ENCODE measurements at regions not wholly inside any gene's neighbourhood (a gene's known extent, or its start where the extent isn't known, plus 50 kb on each side); places are given as distances from the start of the nearest gene placed in this dataset.
A peak's percentile ranks its signal among the peaks of the same experiment; 100 is the strongest.

- FAIRE-seq (no peak), DNase-seq (ENCODE audit: low read depth, low spot score) (no peak), ATAC-seq (peak; percentile 46; the same call in 1 of the 3 replicates)
- BruUV-seq (replicated peaks), result no TSS peak
- in situ Hi-C loops (cut with MboI) (no loop called here), intact Hi-C loops (cut with micrococcal nuclease; ENCODE audit: unreplicated experiment) (no loop called here)
- ChIA-PET POLR2A (no interaction called here), CTCF (interaction anchor here (0.9 kb wide), 1 partner anchor 257 kb away, joined by 3 read pairs; no protein-coding TSS in a partner anchor), RAD21 (ENCODE audit: unreplicated experiment) (no interaction called here), SMC1A (ENCODE audit: uncharacterized antibody, unreplicated experiment) (interaction anchor here (0.6 kb wide), 1 partner anchor 515 kb away, joined by 3 read pairs; no protein-coding TSS in a partner anchor)
- Histone ChIP-seq H3K36me3 (ENCODE audit: control insufficient read depth in 2 of 2, insufficient read depth in 2 of 2, low read length in 1 of 2) (no peaks in the 10 kb centered on the region), H3K27me3 (replicated peaks in 1 of 2; ENCODE audit: control insufficient read depth in 2 of 2, insufficient read depth in 2 of 2, low read length in 1 of 2) (no peaks in the 10 kb centered on the region), H3K9ac (ENCODE audit: control insufficient read depth, insufficient read depth, low read length) (no peak overlapping the region), H3K9me3 (replicated peaks; ENCODE audit: control insufficient read depth, insufficient read depth, low read length) (no peaks in the 10 kb centered on the region), H3K4me3 (no peak overlapping the region), H3K4me2 (ENCODE audit: control insufficient read depth, insufficient read depth) (no peak overlapping the region), H2AFZ (ENCODE audit: control insufficient read depth, low read depth, low read length) (no peak overlapping the region), H3K27ac (ENCODE audit: control insufficient read depth, insufficient read depth) (no peak overlapping the region), H3K79me2 (ENCODE audit: control insufficient read depth, insufficient read depth, low read length) (no peaks in the 10 kb centered on the region), H4K20me1 (ENCODE audit: control insufficient read depth, insufficient read depth) (no peaks in the 10 kb centered on the region), H3K4me1 (ENCODE audit: control insufficient read depth, insufficient read depth, low read length) (no peaks in the 10 kb centered on the region)
- no peak for TF ChIP-seq NFIC (IDR thresholded peaks at IDR 0.05; ENCODE audit: low read depth, low read length)
- no peak for TF ChIP-seq JUNB (IDR thresholded peaks at IDR 0.05)
- no peak for TF ChIP-seq RB1 (IDR thresholded peaks at IDR 0.05; ENCODE audit: borderline replicate concordance)
- TF ChIP-seq JUND (IDR thresholded peaks at IDR 0.05; ENCODE audit: low read depth, low read length), result no peak
- no peak for TF ChIP-seq HSF1 (IDR thresholded peaks at IDR 0.05; ENCODE audit: low read depth, low read length)
- no peak for TF ChIP-seq SIN3A (IDR thresholded peaks at IDR 0.05; ENCODE audit: low read depth, low read length)
- no peak for TF ChIP-seq BACH1 (IDR thresholded peaks at IDR 0.05; ENCODE audit: borderline replicate concordance)
- TF ChIP-seq SMAD1 (IDR thresholded peaks at IDR 0.05; ENCODE audit: low read depth, partially characterized antibody), result no peak
- TF ChIP-seq IRF5 (IDR thresholded peaks at IDR 0.05; ENCODE audit: borderline replicate concordance), result no peak
- TF ChIP-seq HDAC2 (IDR thresholded peaks at IDR 0.05), result no peak
- no peak for TF ChIP-seq RAD51 (IDR thresholded peaks at IDR 0.05)
- TF ChIP-seq ZNF274 (IDR thresholded peaks at IDR 0.05; ENCODE audit: insufficient read depth, insufficient read length), result no peak
- TF ChIP-seq IKZF2 (IDR thresholded peaks at IDR 0.05), result no peak
- TF ChIP-seq PAX8 (IDR thresholded peaks at IDR 0.05), result no peak
- TF ChIP-seq SKIL (IDR thresholded peaks at IDR 0.05; ENCODE audit: low read depth, poor library complexity, severe bottlenecking), result no peak
- TF ChIP-seq CUX1 (IDR thresholded peaks at IDR 0.05; ENCODE audit: insufficient replicate concordance, low read depth, low read length), result no peak
- 0% methylated on average over 3 of the region's 3 CpGs for WGBS (ENCODE audit: insufficient coverage, insufficient replicate concordance, low lambda C conversion rate, missing lambda C conversion rate)
These were observed 108.7 kb upstream of the PAK3 start for GRCh38 chrX:110987292-110987691.
